A673 (cell line): ENCODE measurements at regions not wholly inside any gene's neighbourhood (a gene's known extent, or its start where the extent isn't known, plus 50 kb on each side); places are given as distances from the start of the nearest gene placed in this dataset.

Source experiments
- BruUV-seq: library from RNA; stranded (reverse); fragments of 400-500 nt; replicated peaks from 2 replicates; lab custom pipeline; 2021; lab: Mats Ljungman, UMichigan
- CTCF ChIA-PET: fragments of 300-600 bp; sonication (Branson Sonifier 250); formaldehyde crosslinking; loops from one replicate; lab custom pipeline; 2022; ENCODE audit warnings: antibody characterized with exemption; lab: Charles Lee
- POLR2A ChIA-PET: fragments of 300-600 bp; sonication (Branson Sonifier 250); formaldehyde crosslinking; loops from one replicate; lab custom pipeline; 2022; ENCODE audit warnings: antibody characterized with exemption; ENCODE audit not compliant: low non-redundant PET; lab: Charles Lee
- DNase-seq: peaks from one replicate; pipeline ENCODE4 v3.0.0-alpha.2; 2015; ENCODE audit warnings: low spot score
- H3K27ac ChIP-seq: fragments of 200-600 bp; sonication (generic); 2 replicates; pipeline ENCODE4 v1.5.1; 2016; ENCODE audit warnings: mixed run types, low read depth, mild to moderate bottlenecking, mixed read lengths, antibody characterized with exemption, low read length; ENCODE audit not compliant: poor library complexity, severe bottlenecking
- H3K27me3 ChIP-seq: fragments of 200-600 bp; sonication (generic); replicated peaks from 2 replicates; pipeline ENCODE4 v1.6.1; 2017; ENCODE audit warnings: mixed run types, low read depth, mild to moderate bottlenecking, mixed read lengths, antibody characterized with exemption, low read length; ENCODE audit not compliant: insufficient read depth, poor library complexity
- H3K36me3 ChIP-seq: fragments of 200-600 bp; sonication (generic); 2 replicates; pipeline ENCODE4 v1.6.1; 2016; ENCODE audit warnings: mixed run types, mild to moderate bottlenecking, mixed read lengths, antibody characterized with exemption, low read length; ENCODE audit not compliant: insufficient read depth, poor library complexity, severe bottlenecking
- H3K4me1 ChIP-seq: fragments of 200-600 bp; sonication (generic); 2 replicates; pipeline ENCODE4 v1.6.1; 2017; ENCODE audit warnings: mixed run types, mild to moderate bottlenecking, mixed read lengths, antibody characterized with exemption, low read length; ENCODE audit not compliant: insufficient read depth, poor library complexity, severe bottlenecking
- H3K4me3 ChIP-seq: fragments of 200-600 bp; sonication (generic); 2 replicates; pipeline ENCODE4 v1.5.1; 2016; ENCODE audit warnings: low read depth, mixed run types, mild to moderate bottlenecking, mixed read lengths, low read length; ENCODE audit not compliant: poor library complexity, severe bottlenecking
- H3K9me3 ChIP-seq: fragments of 200-600 bp; sonication (generic); 2 replicates; pipeline ENCODE4 v1.6.1; 2016; ENCODE audit warnings: mixed run types, low read depth, mild to moderate bottlenecking, mixed read lengths, antibody characterized with exemption, low read length; ENCODE audit not compliant: poor library complexity, severe bottlenecking
- EZH2 ChIP-seq: fragments of 200-600 bp; sonication (generic); IDR thresholded peaks from 2 replicates; pipeline ENCODE4 v1.6.1; 2017; ENCODE audit warnings: borderline replicate concordance, low read depth, mild to moderate bottlenecking, mixed read lengths, antibody characterized with exemption, low read length; ENCODE audit not compliant: poor library complexity, severe bottlenecking
- intact Hi-C: fragments of 100-400 bp; cut with micrococcal nuclease; formaldehyde crosslinking; loops from one replicate; pipeline ENCODE4 v1.10.0; 2022; ENCODE audit not compliant: unreplicated experiment
- TF ChIP-seq, protein P1 (sequence below): fragments of 300-800, 200-600 bp; sonication (generic); conservative IDR thresholded peaks from 2 replicates; pipeline ENCODE4 v1.5.1; 2017; ENCODE audit warnings: low read depth, mild to moderate bottlenecking, antibody characterized with exemption, low read length, moderate library complexity, mixed read lengths

GRCh38 chr4:74848774-74849173 lies 54.5 kb upstream of the BTC start:
- DNase-seq, result no peak
- no peaks in the 10 kb centered on the region for H3K36me3 ChIP-seq
- TF ChIP-seq EZH2, result no peak
- TF ChIP-seq, protein P1, sequence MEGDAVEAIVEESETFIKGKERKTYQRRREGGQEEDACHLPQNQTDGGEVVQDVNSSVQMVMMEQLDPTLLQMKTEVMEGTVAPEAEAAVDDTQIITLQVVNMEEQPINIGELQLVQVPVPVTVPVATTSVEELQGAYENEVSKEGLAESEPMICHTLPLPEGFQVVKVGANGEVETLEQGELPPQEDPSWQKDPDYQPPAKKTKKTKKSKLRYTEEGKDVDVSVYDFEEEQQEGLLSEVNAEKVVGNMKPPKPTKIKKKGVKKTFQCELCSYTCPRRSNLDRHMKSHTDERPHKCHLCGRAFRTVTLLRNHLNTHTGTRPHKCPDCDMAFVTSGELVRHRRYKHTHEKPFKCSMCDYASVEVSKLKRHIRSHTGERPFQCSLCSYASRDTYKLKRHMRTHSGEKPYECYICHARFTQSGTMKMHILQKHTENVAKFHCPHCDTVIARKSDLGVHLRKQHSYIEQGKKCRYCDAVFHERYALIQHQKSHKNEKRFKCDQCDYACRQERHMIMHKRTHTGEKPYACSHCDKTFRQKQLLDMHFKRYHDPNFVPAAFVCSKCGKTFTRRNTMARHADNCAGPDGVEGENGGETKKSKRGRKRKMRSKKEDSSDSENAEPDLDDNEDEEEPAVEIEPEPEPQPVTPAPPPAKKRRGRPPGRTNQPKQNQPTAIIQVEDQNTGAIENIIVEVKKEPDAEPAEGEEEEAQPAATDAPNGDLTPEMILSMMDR, result no peak
- ChIA-PET CTCF (no interaction called here), POLR2A (no interaction called here)
- no peaks in the 10 kb centered on the region for H3K27me3 ChIP-seq
- no peaks in the 10 kb centered on the region for H3K4me1 ChIP-seq
- intact Hi-C loops, result no loop called here
- no peak overlapping the region for H3K4me3 ChIP-seq
- no peaks in the 10 kb centered on the region for H3K9me3 ChIP-seq
- BruUV-seq, result no TSS peak
- H3K27ac ChIP-seq, result no peak overlapping the region

GRCh38 chr4:74845834-74846233 lies 51.5 kb upstream of the BTC start:
- H3K9me3 ChIP-seq, result no peaks in the 10 kb centered on the region
- H3K36me3 ChIP-seq, result no peaks in the 10 kb centered on the region
- H3K27ac ChIP-seq, result no peak overlapping the region
- TF ChIP-seq, protein P1, result no peak
- no peak for TF ChIP-seq EZH2
- intact Hi-C loops, result no loop called here
- no peaks in the 10 kb centered on the region for H3K27me3 ChIP-seq
- H3K4me1 ChIP-seq, result no peaks in the 10 kb centered on the region
- ChIA-PET CTCF (no interaction called here), POLR2A (no interaction called here)
- BruUV-seq, result no TSS peak
- no peak overlapping the region for H3K4me3 ChIP-seq
- DNase-seq, result no peak
